EH (cell line): ENCODE measurements at regions not wholly inside any gene's neighbourhood (a gene's known extent, or its start where the extent isn't known, plus 50 kb on each side); places are given as distances from the start of the nearest gene placed in this dataset.

Experiments
- DNase-seq: peaks from one replicate; pipeline ENCODE4 v3.0.0-alpha.2; 2015; ENCODE audit warnings: low read depth

DNA sequence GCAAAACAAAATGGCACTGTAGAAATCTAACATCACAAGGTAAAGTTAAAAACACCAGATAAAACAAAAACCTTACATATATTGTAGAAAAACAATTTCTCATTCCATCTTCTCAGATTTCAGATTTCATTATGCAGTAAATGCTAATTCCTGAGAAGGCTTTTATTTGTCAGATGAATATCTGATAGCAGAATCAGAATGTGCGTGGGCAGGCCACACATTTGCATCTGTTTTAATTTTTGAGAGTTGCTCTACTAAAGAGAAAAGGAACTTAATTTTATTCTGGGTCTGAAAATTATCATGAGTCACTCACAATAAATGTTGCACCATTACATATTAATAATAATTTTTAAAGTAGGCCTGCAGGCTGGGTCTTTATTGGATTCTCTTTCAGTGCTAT is 329.3 kb upstream of the SPTLC3 start:
- DNase-seq, result no peak

DNA sequence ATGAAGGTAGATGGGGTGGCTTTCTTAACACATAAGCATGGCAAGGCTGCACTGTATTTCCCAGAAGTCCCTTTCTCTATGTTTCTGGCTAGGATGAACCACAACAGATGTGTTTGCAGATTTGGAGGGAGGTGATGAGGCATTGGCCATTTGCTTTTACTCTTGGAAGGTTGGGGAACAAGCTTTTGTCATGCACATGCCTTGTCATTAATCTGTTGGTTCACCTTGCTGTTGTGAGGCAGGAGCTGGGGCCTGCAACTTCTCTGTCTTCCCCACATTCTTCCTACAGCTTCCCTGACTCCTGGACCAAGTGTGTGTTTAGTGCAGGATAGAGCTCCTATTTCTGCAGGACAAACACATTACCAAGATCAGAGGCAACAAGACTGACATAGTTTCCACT is 326.2 kb upstream of the SPTLC3 start:
- DNase-seq, result no peak

DNA sequence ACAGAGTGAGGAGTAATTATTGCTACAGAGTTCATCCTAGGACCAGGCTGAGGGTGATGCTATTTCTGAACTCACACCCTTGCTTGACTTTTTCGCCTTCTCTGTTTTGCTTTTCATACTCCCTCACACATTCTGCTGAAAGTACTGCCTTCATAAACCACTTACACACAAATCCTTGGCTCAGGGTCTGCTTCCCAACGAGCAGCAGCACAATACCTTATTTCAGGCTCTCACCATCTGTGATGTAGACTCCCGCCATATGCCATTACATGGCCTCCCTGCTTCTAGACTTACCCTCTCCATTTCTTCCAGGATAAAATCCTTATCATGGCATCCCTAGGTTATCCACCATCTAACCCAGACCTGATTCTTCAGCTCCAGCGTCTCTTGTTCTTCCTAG is 321.3 kb upstream of the SPTLC3 start:
- DNase-seq, result no peak

DNA sequence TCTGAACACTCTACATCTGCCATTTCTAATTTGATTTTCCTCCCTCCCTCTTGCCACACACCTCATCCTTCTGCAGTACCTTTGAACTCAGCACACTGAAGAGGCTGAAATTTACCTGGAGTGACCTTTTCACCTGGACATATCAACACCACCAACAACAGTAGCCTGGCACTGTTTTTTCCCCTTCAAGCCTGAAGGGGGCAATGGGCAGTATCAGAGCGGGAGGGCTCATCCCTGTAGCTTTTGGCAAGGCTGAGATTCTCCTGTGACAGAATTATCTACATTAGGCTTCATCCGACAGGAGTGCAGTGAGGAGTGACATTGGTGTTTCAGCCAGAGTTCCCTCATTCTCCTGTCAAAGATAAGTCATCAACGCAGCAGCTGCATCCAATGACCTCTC is 312.8 kb upstream of the SPTLC3 start:
- DNase-seq, result no peak

DNA sequence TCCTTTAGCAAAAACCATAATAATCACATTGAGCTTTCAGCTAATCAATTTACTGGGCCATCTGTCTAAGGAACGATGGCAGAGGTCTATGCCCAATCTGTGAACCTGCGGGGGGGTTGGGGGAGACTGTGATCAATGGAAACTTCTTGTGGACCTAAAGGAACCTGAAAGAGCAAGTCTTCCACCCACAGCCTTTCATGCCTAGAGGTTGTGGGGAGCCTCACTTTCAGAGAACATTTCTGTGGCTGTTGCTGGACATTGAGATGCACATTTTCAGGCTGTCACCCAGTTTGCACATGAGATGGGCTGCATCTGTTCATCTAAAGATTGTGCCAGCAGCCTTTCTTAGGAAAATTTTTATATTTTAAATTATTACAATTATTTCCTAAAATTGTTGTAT is 310.0 kb upstream of the SPTLC3 start:
- no peak for DNase-seq

DNA sequence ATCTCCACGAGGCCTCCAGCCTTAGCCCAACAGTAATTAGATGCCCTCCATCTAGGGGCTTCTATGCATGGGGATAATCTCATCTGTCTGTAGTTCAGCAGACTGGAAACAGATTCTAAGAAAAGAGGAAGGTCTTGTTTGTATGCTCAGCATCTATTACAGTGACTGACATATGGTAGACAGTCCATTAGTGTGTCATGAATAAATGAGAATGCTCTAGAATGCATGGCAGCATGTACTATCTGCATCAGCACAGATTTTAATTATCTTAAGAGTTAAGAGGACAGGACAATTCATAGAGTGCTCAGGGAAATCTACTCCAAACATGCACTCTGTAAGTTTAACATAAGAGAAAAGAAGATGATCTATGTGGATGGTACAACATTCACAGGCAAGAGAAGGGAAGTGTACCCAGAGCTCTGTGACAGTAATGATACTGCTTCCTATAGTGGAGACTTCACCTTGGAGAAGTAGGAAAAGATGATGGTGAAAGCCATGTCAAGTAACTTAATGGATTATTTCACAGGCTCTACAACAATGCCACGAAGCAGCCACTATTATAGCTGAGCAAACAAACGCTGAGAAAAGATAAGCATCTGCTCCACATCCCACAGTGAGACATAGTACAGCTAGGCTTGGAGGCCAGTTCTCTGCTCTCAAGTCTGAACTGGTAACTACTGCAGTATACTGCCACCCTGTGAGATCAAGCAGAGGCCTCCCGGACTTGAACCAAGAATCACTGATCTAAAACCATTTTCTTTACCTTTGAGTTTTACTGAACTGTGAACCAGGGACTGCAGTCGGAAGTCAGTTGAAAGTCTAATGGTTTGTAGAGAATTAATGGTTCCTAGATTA is 309.2 kb upstream of the SPTLC3 start:
- no peak for DNase-seq

DNA sequence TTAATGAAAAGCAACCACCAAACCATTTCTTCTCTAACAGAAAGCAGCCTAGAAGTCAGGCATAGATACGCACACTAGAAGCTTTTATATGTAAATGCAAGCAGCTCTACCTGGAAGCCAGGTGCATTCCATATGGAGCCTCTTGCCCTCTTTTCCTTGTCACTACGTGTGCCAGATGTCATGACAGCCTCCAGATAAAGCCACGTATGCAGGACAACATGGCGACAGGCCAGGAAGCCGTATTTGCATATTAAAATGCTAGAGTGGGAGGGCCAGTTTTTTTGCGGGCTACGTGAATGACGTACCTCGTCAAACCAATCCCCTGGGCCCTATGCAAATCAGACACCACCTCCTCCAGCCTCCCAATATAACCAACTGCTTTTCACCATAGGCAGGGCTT is 308.1 kb upstream of the SPTLC3 start:
- DNase-seq, result no peak

DNA sequence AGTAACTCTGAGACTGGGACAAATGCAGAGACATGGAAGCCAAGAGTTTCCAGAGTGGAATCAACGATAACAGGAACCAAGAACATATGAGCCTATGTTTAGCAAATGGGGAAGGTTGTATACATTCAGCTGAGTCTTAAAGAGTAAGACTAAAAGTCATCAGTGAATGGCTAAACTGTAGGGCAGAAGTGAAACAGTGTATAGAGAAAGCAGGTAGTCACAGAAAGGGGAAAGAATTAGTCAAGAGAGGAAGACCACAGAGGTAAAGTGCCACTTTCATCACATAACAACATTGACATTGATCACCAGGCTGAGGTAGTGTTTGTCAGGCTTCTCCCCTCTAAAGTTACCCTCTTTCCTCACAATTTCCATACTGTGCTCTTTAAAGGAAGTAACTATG is 306.5 kb upstream of the SPTLC3 start:
- no peak for DNase-seq

DNA sequence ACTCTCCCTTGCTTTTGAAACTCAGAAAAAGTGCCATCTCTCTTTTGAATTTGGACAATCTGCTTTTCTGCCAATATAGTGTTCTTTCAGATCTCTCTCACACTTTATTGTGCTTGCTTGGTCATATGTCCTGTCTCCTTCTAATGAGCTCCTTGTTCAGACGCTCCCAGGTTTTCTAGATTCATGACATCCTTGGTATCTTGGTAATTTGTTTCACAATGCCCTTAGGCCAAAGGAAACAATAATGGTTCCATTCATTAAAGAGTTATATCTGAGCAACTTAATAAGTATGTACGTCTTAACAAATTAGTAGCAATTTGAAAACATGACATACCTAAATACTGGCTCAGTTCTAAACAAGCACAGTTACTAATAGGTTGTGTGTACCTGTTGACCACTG is 293.4 kb upstream of the SPTLC3 start:
- DNase-seq, result no peak

DNA sequence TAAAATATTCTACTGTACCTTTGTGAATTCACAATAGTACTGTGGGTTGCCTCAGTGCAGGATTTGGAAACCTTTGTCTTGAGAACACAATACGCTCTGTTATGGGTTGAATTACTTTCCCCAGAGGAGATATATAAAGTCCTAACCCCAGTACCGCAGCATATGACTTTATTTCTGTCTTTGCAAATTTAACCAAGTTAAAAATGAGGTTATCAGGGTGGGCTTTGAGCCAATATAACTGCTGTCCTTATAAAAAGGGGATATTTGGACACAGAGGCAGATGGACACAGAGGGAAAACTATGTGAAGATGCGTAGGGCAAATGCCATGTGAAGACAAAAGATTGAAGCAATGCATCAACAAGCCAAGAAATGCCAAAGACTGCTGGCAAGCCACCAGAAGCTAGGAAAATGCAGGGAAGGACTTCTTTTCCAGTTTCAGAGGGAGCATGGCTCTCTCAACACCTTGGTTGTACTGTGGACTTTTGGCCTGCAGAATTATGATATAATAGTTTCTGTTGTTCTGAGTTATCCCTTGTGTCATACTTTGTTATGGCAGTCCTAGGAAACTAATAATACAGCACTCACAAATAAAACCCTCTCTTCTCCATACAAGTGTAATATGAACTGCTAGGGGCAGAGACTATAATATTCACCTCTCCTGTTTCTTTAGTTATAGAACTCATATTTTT is 292.6 kb upstream of the SPTLC3 start:
- no peak for DNase-seq

DNA sequence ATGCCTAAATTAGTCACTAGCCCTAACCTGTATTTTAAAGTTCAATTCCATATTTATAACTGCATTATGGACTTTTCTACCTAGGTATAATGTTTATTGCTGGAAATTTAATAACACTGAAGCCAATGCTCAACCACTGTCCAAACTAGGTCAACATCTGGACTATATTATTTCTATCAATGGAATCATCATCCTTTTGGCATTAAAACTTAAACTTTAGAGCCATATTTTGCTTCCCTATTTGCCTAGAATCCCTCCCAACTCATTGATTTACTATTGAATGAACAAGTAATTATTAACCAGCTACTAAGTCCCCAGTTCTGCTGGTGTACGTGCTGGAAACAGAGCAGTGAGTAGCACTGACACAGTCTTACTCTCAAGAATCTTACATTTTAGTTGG is 291.7 kb upstream of the SPTLC3 start:
- no peak for DNase-seq

DNA sequence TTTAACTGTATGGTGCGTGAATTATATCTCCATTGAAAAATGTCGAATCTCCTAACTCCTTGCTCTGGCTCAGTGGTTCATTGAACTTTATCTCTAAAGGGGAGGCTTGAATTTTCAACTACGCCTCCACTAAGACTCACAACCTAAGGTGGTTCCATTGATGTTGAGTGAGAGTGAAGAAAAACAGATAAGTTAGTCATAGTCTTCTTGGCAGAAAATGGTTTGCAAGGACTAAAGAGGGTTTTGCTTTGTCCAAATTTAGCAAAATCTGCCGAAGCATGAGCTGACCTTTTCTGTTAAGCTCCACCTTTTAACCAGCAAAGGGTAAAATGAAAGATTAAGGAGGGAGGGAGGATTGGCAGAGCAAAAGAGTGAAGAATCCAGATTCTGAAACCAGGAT is 290.2 kb upstream of the SPTLC3 start:
- no peak for DNase-seq

DNA sequence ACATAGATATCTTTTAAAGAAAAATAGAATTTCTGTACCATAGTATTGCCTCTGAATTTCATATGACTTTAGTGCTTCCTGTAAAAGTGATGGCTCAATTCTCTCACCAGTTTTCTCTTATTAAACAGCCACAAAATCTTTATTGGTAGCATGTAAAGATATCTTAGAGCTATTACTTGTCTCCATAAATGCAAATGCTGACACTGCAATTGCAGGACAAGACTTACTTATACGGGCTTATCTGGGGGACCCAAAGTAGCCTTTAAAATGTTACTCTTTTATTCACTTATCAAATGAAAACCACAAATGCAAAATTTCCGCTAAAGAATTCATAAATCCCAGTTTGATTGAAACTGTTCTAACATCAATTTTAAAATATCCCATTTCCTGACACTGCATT is 287.1 kb upstream of the SPTLC3 start:
- DNase-seq, result no peak

DNA sequence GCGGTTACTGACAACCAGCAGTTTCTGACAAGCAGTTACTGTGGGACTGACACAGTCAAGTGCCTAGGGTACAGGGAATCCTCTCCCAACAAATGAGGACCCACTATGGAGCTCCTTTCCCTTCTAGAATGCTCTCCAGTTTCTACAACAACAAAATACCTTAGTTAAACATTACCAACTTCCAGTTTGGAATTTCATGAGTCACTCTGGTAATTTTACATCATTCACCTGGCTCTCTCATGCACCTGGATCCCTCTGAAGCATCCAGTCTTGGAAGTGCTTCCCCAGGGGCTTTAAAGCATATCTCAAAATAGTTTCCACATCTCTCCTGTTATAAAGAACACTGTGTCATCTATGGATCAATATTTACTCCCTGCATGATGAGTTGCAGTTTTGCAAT is 286.7 kb upstream of the SPTLC3 start:
- no peak for DNase-seq

DNA sequence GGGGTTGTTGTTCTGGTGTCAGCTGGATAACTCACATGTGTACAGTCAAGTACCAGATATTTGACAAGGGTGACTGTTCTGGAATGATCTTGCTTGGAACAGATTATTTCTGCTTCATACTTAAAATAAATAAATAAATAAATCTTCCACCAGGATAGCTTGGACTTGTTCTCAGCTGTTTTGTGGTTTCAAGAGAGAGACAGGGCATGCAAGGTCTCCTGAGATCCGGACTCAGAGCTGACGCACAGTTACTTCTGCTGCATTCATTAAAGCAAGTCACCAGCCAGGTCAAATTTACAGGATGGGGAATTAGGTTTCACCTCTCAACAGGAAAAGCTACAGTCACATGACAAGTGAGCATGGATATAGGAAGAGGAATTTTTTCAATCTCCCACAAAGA is 285.0 kb upstream of the SPTLC3 start:
- DNase-seq, result no peak

DNA sequence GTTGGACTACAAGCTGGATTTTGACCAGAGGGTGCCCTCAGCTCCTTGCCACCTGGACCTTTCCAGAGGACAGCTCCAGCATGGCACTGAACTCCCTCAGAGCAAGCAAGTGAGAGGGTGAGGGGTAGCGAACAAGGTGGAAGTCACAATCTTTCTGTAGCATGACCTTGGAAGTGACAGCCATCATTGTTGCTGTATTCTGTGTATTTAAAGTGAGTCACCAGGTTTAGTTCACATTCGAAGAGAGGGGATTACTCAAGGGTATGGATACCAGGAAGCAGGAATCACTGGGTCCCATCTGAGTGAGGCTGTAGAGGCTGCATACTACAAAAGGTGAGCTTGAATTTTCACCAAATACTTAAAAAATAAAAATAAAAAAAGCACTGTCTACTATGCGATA is 280.0 kb upstream of the SPTLC3 start:
- no peak for DNase-seq

DNA sequence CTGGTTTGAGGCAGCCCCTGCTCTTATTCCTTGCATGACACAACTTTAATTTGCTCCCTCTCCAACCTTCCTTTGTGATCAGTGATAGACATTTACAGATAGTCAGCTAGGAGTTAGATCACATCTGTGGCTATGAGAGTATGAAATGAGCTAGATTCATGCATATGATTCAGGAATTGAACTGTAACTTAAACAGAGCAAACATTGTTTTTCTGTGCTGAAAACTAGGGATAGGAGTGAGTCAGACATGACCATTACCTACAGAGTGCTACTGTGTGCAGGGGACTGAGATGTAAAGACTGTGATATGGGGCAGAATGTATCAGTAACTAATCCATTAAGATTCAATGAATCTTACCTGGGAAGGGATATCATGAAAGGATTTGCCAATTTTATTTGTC is 279.4 kb upstream of the SPTLC3 start:
- DNase-seq, result no peak

DNA sequence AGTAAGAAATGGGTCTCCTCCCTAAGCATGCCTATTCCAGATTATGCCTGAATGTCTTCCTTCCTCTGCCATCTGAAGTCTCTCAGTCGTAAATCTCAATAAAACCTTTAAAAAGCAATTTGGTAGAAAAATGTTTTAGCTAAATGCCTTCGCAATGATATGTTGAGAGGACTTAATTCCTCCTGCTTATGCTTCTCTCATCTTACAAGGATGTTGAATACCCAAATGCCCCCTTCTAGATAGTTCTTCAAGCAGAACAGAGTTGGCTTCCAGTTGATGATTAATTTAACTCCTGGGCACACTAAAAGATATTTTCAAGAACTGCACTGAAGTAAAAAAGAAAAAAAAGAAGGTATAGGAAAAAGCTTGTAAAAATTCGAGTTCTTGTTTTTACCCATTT is 275.0 kb upstream of the SPTLC3 start:
- no peak for DNase-seq

DNA sequence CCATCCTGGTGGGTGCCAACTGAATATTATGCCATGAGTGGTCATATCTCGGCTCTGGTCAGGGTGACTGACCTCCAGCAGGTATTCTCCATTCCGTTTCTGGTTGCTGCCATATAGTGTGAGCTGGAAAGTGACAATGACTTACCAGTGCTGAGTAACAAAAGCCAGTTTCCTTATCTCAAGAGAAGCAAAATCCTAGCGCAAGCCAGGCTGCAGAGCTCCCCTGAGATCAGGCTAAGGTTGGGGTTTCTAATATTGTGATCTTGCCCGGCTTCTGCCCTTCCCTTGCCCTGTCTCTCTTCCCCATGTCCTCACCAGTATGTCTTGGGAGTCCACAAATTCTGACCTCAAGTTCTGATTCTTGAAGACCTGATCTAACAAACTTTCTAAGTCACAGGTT is 271.3 kb upstream of the SPTLC3 start:
- no peak for DNase-seq

DNA sequence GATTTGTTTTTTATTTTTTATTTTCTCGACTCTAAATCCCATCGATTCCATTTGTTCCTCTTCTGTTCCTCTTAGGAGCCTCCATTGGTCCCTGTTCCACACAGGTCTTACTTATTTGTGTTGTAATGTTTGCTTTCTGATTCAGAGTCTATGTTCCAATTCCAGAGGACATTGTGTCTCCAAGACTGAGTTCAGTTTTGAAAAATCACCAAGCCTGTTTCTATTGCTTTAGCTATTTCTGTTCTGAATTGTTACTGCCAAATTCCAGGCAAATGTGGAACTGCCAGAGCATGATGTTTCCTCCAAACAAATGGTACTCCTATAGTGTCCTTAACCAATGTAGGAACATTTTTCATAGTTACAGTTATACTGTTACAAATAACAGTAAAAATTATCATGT is 270.9 kb upstream of the SPTLC3 start:
- DNase-seq, result no peak

DNA sequence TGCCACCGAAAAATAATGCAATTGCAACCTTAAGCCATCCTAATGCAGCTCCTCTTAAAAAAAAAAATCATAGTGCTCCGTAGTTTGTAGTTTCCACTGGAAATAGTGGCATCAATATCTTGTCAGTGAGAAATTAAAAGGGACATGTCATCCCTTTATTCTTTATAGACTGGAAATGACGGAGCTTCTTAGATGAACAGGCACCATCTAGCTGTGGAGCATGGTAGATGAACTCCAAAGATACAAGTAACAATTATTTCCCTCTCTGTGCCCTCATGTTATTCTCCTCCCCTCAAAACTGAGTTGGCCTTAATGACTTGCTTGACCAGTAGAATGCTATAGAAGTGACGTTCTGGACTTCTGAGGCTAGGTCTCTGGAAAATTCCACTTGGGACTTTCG is 268.1 kb upstream of the SPTLC3 start:
- no peak for DNase-seq

DNA sequence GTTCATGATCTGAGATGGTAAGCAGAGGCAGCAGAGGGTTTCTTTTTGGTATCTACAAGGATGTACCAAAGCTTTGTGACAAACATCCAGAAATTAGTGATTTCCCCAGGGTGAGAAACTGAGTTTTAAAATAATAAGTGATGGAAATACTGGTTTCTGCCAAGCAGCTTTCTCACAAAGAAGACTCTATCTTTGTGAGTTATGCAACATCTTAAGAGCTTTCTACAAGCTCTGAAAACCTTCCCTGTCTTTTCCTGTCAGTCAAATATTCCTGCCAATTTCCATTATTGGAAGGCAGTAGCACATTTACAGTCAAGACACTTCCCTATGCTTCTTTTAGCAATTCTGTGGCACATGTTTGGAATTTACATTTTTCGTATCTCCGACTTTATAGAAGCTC is 264.7 kb upstream of the SPTLC3 start:
- DNase-seq, result no peak

DNA sequence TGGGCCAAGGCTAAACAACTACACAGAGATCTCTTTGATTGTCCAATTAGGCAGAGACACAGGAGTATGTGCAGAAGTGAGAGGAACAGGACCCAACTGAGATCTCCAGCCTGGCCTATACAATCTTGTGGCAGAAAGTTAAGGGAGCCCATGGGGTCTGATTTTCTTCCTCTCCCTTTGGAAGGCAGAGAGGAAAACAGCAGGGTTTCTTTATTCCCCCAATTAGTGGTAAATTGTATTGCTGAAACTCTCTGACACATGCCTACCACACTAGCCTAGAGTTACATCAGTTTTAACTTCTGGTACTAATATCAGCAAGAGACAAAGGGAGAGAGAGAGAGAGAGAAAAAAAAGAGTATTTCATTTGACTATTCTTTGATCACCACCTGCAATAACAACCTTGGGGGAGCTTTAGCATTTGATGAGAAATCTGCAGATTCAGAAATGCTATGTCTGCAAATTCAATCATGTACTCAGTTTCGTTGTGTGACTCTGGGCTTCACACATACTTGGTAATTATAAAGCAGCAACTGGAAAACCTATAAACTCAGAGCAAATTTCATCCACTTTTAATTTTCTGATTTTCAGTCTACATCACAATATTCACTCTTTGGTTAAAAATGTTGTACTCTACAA is 260.3 kb upstream of the SPTLC3 start:
- DNase-seq, result no peak
